ENCODE measurements at regions not wholly inside any gene's neighbourhood (a gene's known extent, or its start where the extent isn't known, plus 50 kb on each side); places are given as distances from the start of the nearest gene placed in this dataset.

GRCh38 chr2:506451-506850 is 170.8 kb downstream of the TMEM18 start:
- TF ChIP-seq CTCF (IDR thresholded peaks at IDR 0.05) (no peak), POLR2A (IDR thresholded peaks at IDR 0.05) (no peak)
